22Rv1 (cell line): ENCODE measurements at regions not wholly inside any gene's neighbourhood (a gene's known extent, or its start where the extent isn't known, plus 50 kb on each side); places are given as distances from the start of the nearest gene placed in this dataset.

ENCODE experiments used
- CTCF ChIP-seq: fragments of 450-650 bp; IDR thresholded peaks from 2 replicates; pipeline ENCODE4 v1.5.1; 2017; ENCODE audit warnings: mild to moderate bottlenecking
- ZFX ChIP-seq: fragments of 450-650 bp; IDR thresholded peaks from 2 replicates; pipeline ENCODE4 v1.6.1; 2017; ENCODE audit warnings: antibody characterized with exemption, borderline replicate concordance

- TF ChIP-seq CTCF = no peak
- TF ChIP-seq ZFX = no peak
These were observed 79.0 kb downstream of the RTL9 start for GRCh38 chrX:110437686-110438085.
